Breast epithelium (tissue), 4 donors: ENCODE measurements at regions not wholly inside any gene's neighbourhood (a gene's known extent, or its start where the extent isn't known, plus 50 kb on each side); places are given as distances from the start of the nearest gene placed in this dataset.
"Not testable (repeated sequence)": the region's sequence is repeated elsewhere in the genome, so short reads cannot be mapped to it uniquely, and the experiment has no call there.

Source experiments
- DNase-seq, 2 donors: peaks; one replicate each; pipeline ENCODE4 v3.0.0-alpha.2; 2019; ENCODE audit warnings: low spot score in 2 of 2
- H3K27ac ChIP-seq, 2 donors: fragments of 200-600 bp; sonication (generic) in 1 of 2; one replicate each; pipeline ENCODE4 v1.5.1; 2016 to 2019; ENCODE audit warnings: mild to moderate bottlenecking in 1 of 2
- H3K27me3 ChIP-seq, 2 donors: fragments of 200-600 bp; sonication (generic) in 1 of 2; one replicate each; pipeline versions ENCODE4 v1.5.1 to v1.6.0; 2017 to 2019; ENCODE audit warnings: control low read depth in 1 of 2, mild to moderate bottlenecking in 1 of 2
- H3K36me3 ChIP-seq: fragments of 200-600 bp; one replicate; pipeline ENCODE4 v1.5.1; 2019
- H3K4me1 ChIP-seq, 2 donors: fragments of 200-600 bp; sonication (generic); one replicate each; pipeline ENCODE4 v1.5.1; 2016 to 2019; ENCODE audit warnings: control low read depth in 1 of 2
- H3K4me3 ChIP-seq, 3 donors: fragments of 200-600 bp; sonication (generic); 1 replicate in 2 of 3; 2 replicates in 1 of 3; pipeline ENCODE4 v1.5.1; 2016 to 2019; ENCODE audit warnings: mild to moderate bottlenecking in 3 of 3, moderate library complexity in 2 of 3
- H3K9me3 ChIP-seq, 2 donors: fragments of 200-600 bp; sonication (generic) in 1 of 2; one replicate each; pipeline ENCODE4 v1.5.1; 2016 to 2019; ENCODE audit warnings: control low read depth in 1 of 2
- CTCF ChIP-seq, 3 donors: fragments of 450-650 bp; IDR thresholded peaks; one replicate each; pipeline ENCODE4 v1.5.1; 2016 to 2017; ENCODE audit warnings: antibody characterized with exemption in 3 of 3, mild to moderate bottlenecking in 3 of 3, moderate library complexity in 3 of 3
- POLR2A ChIP-seq: fragments of 450-650 bp; IDR thresholded peaks from one replicate; pipeline ENCODE4 v1.6.1; 2016; ENCODE audit warnings: antibody characterized with exemption, mild to moderate bottlenecking, moderate library complexity
- POLR2AphosphoS5 ChIP-seq, 3 donors: sonication (generic); formaldehyde crosslinking; IDR thresholded peaks; one replicate each; pipeline ENCODE4 v1.6.1; 2017; ENCODE audit warnings: antibody characterized with exemption in 3 of 3
- intact Hi-C: fragments of 100-400 bp; cut with DNase I; formaldehyde crosslinking; loops from one replicate; pipeline ENCODE4 v1.15.1; 2023; ENCODE audit warnings: low total_unique reads

- no peaks in the 10 kb centered on the region for H3K27me3 ChIP-seq
- intact Hi-C loops = no loop called here
These were observed 478.7 kb downstream of the HTR1B start for GRCh38 chr6:76984572-76984971.

GRCh38 chr6:76982476-76983199 is 480.7 kb downstream of the HTR1B start:
- no peak overlapping the region for H3K27ac ChIP-seq
- intact Hi-C loops = no loop called here
- no peak overlapping the region for H3K4me3 ChIP-seq
- no peaks in the 10 kb centered on the region for H3K36me3 ChIP-seq
- no peak for DNase-seq
- no peaks in the 10 kb centered on the region for H3K4me1 ChIP-seq
- H3K27me3 ChIP-seq = no peaks in the 10 kb centered on the region
- TF ChIP-seq POLR2AphosphoS5 (IDR thresholded peaks at IDR 0.05) = no peak
- TF ChIP-seq CTCF (IDR thresholded peaks at IDR 0.05) = no peak
- no peak for TF ChIP-seq POLR2A
- no peaks in the 10 kb centered on the region for H3K9me3 ChIP-seq

More at GRCh38 chr6:76984572-76984971, 478.7 kb downstream of the HTR1B start:
- peaks cover 0 to 11% of the 10 kb centered on the region in 2 donors for H3K9me3 ChIP-seq
- H3K36me3 ChIP-seq = no peaks in the 10 kb centered on the region
- H3K27ac ChIP-seq = no peak overlapping the region
- no peak for DNase-seq
- no peaks in the 10 kb centered on the region for H3K4me1 ChIP-seq
- no peak for TF ChIP-seq POLR2AphosphoS5 (IDR thresholded peaks at IDR 0.05)
- no peak for TF ChIP-seq CTCF (IDR thresholded peaks at IDR 0.05)
- TF ChIP-seq POLR2A = no peak
- H3K4me3 ChIP-seq = no peak overlapping the region

GRCh38 chr6:76972474-76972873 is 490.8 kb downstream of the HTR1B start:
- H3K27me3 ChIP-seq = no peaks in the 10 kb centered on the region
- intact Hi-C loops = no loop called here
- DNase-seq = no peak
- TF ChIP-seq POLR2AphosphoS5 (IDR thresholded peaks at IDR 0.05) = no peak
- TF ChIP-seq CTCF (IDR thresholded peaks at IDR 0.05) = no peak
- no peak for TF ChIP-seq POLR2A
- H3K4me1 ChIP-seq = no peaks in the 10 kb centered on the region
- H3K27ac ChIP-seq = no peak overlapping the region
- no peaks in the 10 kb centered on the region for H3K9me3 ChIP-seq
- no peak overlapping the region for H3K4me3 ChIP-seq
- H3K36me3 ChIP-seq = no peaks in the 10 kb centered on the region

- H3K27ac ChIP-seq, H3K4me1 ChIP-seq, DNase-seq, H3K4me3 ChIP-seq, H3K27me3 ChIP-seq, H3K36me3 ChIP-seq, H3K9me3 ChIP-seq, intact Hi-C loops: not testable (repeated sequence)
These were observed 504.1 kb downstream of the HTR1B start for GRCh38 chr6:76959177-76959576.

DNA sequence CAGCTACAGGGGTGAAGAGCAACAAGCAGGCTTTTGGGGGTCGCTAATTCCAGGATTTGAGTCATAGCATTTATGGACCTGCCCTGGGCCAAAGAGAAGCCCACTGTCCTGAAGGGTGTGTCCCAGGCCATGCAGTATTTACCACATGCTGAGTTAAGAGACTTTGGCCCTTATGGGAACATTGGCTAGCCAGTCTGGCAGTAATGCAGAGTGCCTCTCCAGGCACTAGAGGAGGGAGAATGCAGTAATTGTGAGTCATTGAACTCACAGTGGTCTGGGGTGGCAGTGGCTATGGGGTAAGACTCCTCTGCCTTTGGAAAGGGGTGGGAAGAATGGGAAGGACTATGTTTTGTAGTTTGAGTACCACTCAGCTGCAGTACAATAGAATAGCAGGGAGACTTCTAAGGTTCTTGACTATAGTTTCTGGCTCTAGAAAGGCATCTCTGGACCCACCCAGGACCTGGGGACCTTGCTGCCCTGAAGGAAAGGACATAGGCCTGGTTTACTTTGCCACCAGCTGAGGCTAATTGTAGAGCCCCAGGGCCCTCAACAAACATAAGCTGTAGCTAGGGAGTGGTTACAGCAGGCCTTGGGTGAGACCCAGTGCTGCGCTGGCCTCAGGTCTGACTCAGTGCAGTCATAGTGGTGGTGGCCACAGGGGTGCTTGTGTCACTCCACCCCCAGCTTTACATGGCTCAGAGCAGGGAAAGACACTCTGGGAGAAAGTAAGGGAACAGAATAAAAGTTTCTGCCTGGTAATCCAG is 520.9 kb downstream of the HTR1B start:
- H3K4me1 ChIP-seq = no peaks in the 10 kb centered on the region
- no peaks in the 10 kb centered on the region for H3K27me3 ChIP-seq
- intact Hi-C loops = no loop called here
- no peak for DNase-seq
- H3K4me3 ChIP-seq = no peak overlapping the region
- TF ChIP-seq POLR2A = no peak
- no peak for TF ChIP-seq POLR2AphosphoS5 (IDR thresholded peaks at IDR 0.05)
- no peak for TF ChIP-seq CTCF (IDR thresholded peaks at IDR 0.05)
- H3K9me3 ChIP-seq = peaks cover 0 to 13% of the 10 kb centered on the region in 2 donors
- H3K36me3 ChIP-seq = no peaks in the 10 kb centered on the region
- H3K27ac ChIP-seq = no peak overlapping the region
